ENCODE measurements at regions not wholly inside any gene's neighbourhood (a gene's known extent, or its start where the extent isn't known, plus 50 kb on each side); places are given as distances from the start of the nearest gene placed in this dataset.

DNA sequence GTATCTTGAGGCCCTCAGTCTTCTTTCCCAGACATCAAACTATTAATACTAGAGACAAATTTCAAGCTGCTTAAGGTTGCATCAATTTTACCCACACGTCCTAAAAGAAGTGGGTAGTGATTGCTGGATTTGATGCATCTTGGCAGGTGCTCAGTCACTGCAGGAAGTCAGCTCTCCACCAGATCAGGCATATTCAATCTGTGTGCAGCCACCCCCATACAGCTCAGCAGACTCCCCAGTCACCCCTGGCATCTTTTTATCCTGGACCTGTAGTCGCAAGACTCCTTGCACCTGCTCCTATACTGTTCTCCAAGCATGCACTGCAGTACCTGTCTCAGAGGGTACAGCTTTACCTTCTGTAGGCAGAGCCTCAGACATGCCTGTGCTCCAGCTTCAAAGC, 343.1 kb upstream of the ISX start:
- TF ChIP-seq POLR2A (IDR thresholded peaks at IDR 0.05): no peak
- TF ChIP-seq, protein P1, sequence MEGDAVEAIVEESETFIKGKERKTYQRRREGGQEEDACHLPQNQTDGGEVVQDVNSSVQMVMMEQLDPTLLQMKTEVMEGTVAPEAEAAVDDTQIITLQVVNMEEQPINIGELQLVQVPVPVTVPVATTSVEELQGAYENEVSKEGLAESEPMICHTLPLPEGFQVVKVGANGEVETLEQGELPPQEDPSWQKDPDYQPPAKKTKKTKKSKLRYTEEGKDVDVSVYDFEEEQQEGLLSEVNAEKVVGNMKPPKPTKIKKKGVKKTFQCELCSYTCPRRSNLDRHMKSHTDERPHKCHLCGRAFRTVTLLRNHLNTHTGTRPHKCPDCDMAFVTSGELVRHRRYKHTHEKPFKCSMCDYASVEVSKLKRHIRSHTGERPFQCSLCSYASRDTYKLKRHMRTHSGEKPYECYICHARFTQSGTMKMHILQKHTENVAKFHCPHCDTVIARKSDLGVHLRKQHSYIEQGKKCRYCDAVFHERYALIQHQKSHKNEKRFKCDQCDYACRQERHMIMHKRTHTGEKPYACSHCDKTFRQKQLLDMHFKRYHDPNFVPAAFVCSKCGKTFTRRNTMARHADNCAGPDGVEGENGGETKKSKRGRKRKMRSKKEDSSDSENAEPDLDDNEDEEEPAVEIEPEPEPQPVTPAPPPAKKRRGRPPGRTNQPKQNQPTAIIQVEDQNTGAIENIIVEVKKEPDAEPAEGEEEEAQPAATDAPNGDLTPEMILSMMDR (IDR thresholded peaks at IDR 0.05): no peak

Measured in heart left ventricle (tissue), 13 donors.